PC-3 (cell line): ENCODE measurements at regions not wholly inside any gene's neighbourhood (a gene's known extent, or its start where the extent isn't known, plus 50 kb on each side); places are given as distances from the start of the nearest gene placed in this dataset.
"Not testable (repeated sequence)": the region's sequence is repeated elsewhere in the genome, so short reads cannot be mapped to it uniquely, and the experiment has no call there.

Experiments
- EZH2 ChIP-seq: fragments of 300-600 bp; sonication (generic); IDR thresholded peaks from one replicate; pipeline ENCODE4 v1.6.1; 2017; ENCODE audit warnings: antibody characterized with exemption, mild to moderate bottlenecking, low read length; ENCODE audit not compliant: unreplicated experiment
- TF ChIP-seq, protein P1 (sequence below): fragments of 300-600 bp; sonication (generic); conservative IDR thresholded peaks from 2 replicates; pipeline ENCODE4 v1.5.1; 2017; ENCODE audit warnings: antibody characterized with exemption, low read depth, mild to moderate bottlenecking, low read length

DNA sequence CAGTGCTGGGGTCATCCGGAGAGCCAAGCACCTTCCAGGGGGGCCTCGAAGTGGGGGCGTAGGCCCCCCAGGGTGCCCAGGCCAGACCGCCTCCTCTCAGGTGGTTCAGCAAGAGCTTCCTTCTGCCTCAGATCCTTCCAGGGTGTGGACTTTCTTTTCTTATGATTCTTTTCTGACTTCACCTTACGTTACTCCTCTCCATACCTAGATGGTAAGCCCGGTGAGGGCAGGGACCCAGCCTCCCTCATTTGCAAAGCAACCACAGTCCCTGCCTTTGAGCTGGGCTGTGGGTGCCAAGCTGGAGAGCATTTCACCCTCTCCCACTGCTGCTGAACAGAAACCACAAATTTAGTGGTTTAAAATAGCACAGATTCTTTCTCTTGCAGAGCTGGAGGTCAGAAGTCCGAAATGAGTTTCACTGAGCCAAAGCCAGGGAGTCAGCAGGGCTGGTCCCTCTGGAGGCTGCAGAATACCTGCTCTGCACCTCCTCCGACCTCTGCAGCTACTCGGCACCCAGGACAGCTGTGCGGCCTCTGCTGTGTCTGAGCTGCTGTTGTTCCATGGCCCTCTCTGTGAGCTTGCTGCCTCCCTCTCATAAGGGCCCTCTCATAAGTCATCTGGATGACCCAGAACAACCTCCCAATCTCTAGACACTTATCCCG, 323.0 kb downstream of the CACNA1B start:
- TF ChIP-seq, protein P1, sequence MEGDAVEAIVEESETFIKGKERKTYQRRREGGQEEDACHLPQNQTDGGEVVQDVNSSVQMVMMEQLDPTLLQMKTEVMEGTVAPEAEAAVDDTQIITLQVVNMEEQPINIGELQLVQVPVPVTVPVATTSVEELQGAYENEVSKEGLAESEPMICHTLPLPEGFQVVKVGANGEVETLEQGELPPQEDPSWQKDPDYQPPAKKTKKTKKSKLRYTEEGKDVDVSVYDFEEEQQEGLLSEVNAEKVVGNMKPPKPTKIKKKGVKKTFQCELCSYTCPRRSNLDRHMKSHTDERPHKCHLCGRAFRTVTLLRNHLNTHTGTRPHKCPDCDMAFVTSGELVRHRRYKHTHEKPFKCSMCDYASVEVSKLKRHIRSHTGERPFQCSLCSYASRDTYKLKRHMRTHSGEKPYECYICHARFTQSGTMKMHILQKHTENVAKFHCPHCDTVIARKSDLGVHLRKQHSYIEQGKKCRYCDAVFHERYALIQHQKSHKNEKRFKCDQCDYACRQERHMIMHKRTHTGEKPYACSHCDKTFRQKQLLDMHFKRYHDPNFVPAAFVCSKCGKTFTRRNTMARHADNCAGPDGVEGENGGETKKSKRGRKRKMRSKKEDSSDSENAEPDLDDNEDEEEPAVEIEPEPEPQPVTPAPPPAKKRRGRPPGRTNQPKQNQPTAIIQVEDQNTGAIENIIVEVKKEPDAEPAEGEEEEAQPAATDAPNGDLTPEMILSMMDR, result not testable (repeated sequence)
- not testable (repeated sequence) for TF ChIP-seq EZH2
